IMR-90 (cell line): ENCODE measurements at regions not wholly inside any gene's neighbourhood (a gene's known extent, or its start where the extent isn't known, plus 50 kb on each side); places are given as distances from the start of the nearest gene placed in this dataset.
A peak's percentile ranks its signal among the peaks of the same experiment; 100 is the strongest.

Experiments used
- ATAC-seq: fragments of 200-7000 bp; cut with Tn5 transposase; 2 replicates; pipeline ENCODE4 v1.9.1; 2020; ENCODE audit warnings: low read depth, mild to moderate bottlenecking, moderate library complexity
- BruUV-seq: library from RNA; stranded (reverse); fragments of 400-500 nt; replicated peaks from 2 replicates; lab custom pipeline; 2021; lab: Mats Ljungman, UMichigan
- CTCF ChIA-PET: fragments of 300-600 bp; formaldehyde crosslinking; extraction: SDS; loops from one replicate; lab custom pipeline; 2021; ENCODE audit warnings: antibody characterized with exemption; lab: Yijun Ruan, JAX
- POLR2A ChIA-PET: fragments of 300-600 bp; sonication (Branson Sonifier 250); formaldehyde crosslinking; loops from one replicate; lab custom pipeline; 2022; ENCODE audit warnings: antibody characterized with exemption; ENCODE audit not compliant: unreplicated experiment; lab: Charles Lee
- DNase-seq: peaks from one replicate; pipeline ENCODE4 v3.0.0; 2013
- H2AFZ ChIP-seq: replicated peaks from 2 replicates; pipeline ENCODE3; 2013; ENCODE audit warnings: low read length, mild to moderate bottlenecking; ENCODE audit not compliant: poor library complexity
- H2AK5ac ChIP-seq: 2 replicates; pipeline ENCODE4 v1.6.1; 2013; ENCODE audit warnings: low read depth, low read length, inconsistent platforms
- H2AK9ac ChIP-seq: replicated peaks from 2 replicates; pipeline ENCODE3; 2013; ENCODE audit warnings: mild to moderate bottlenecking, low read depth, low read length, moderate library complexity; ENCODE audit not compliant: poor library complexity
- H2BK120ac ChIP-seq: 2 replicates; pipeline ENCODE4 v1.6.1; 2013; ENCODE audit warnings: low read depth, low read length, inconsistent platforms
- H2BK15ac ChIP-seq: 3 replicates; pipeline ENCODE4 v1.6.1; 2013; ENCODE audit warnings: low read depth, low read length, inconsistent platforms
- H2BK20ac ChIP-seq: 2 replicates; pipeline ENCODE4 v1.6.1; 2013; ENCODE audit warnings: low read depth, mild to moderate bottlenecking, inconsistent platforms, low read length, moderate library complexity
- H2BK5ac ChIP-seq: 2 replicates; pipeline ENCODE4 v1.6.1; 2013; ENCODE audit warnings: mild to moderate bottlenecking, low read depth, low read length, inconsistent platforms; ENCODE audit not compliant: poor library complexity, severe bottlenecking
- H3K14ac ChIP-seq: replicated peaks from 2 replicates; pipeline ENCODE4 v1.6.1; 2013; ENCODE audit warnings: low read depth, low read length, inconsistent platforms
- H3K18ac ChIP-seq: 2 replicates; pipeline ENCODE4 v1.6.1; 2013; ENCODE audit warnings: low read depth, low read length, control low read depth
- H3K23ac ChIP-seq: 2 replicates; pipeline ENCODE4 v1.6.1; 2013; ENCODE audit warnings: low read depth, low read length, inconsistent platforms
- H3K27ac ChIP-seq: 2 replicates; pipeline ENCODE4 v1.5.1; 2013; ENCODE audit warnings: mild to moderate bottlenecking, control low read depth, low read length; ENCODE audit not compliant: insufficient read depth
- H3K27me3 ChIP-seq: 2 replicates; pipeline ENCODE4 v1.6.1; 2013; ENCODE audit warnings: low read length; ENCODE audit not compliant: control insufficient read depth, insufficient read depth
- H3K36me3 ChIP-seq: 2 replicates; pipeline ENCODE4 v1.6.1; 2013; ENCODE audit warnings: low read length, mixed read lengths; ENCODE audit not compliant: control insufficient read depth, insufficient read depth
- H3K4ac ChIP-seq: 2 replicates; pipeline ENCODE4 v1.6.1; 2013; ENCODE audit warnings: low read depth, low read length, inconsistent platforms
- H3K4me1 ChIP-seq: 2 replicates; pipeline ENCODE4 v1.6.1; 2013; ENCODE audit warnings: low read length, mixed read lengths; ENCODE audit not compliant: control insufficient read depth, insufficient read depth
- H3K4me2 ChIP-seq: 2 replicates; pipeline ENCODE4 v1.6.1; 2013; ENCODE audit warnings: low read depth, mild to moderate bottlenecking, control low read depth, low read length, moderate library complexity
- H3K4me3 ChIP-seq: 2 replicates; pipeline ENCODE4 v1.5.1; 2013; ENCODE audit warnings: low read depth, mild to moderate bottlenecking, control low read depth, low read length, moderate library complexity; ENCODE audit not compliant: insufficient read depth
- H3K56ac ChIP-seq: 2 replicates; pipeline ENCODE4 v1.6.1; 2013; ENCODE audit warnings: low read length, inconsistent platforms; ENCODE audit not compliant: insufficient read depth; ENCODE audit errors: extremely low read depth
- H3K79me1 ChIP-seq, 2 experiments: 2 replicates each; pipeline ENCODE4 v1.6.1; 2013; ENCODE audit warnings: low read length in 2 of 2, inconsistent platforms in 1 of 2, low read depth in 1 of 2
- H3K9ac ChIP-seq: 2 replicates; pipeline ENCODE4 v1.6.1; 2013; ENCODE audit warnings: low read depth, low read length, control low read depth
- H3K9me1 ChIP-seq: 2 replicates; pipeline ENCODE4 v1.6.1; 2013; ENCODE audit warnings: low read length, inconsistent platforms; ENCODE audit not compliant: insufficient read depth
- H3K9me3 ChIP-seq: 2 replicates; pipeline ENCODE4 v1.6.1; 2013; ENCODE audit warnings: low read length; ENCODE audit not compliant: control insufficient read depth, insufficient read depth
- H4K20me1 ChIP-seq: 2 replicates; pipeline ENCODE4 v1.6.1; 2013; ENCODE audit warnings: low read length, inconsistent platforms; ENCODE audit not compliant: insufficient read depth
- H4K5ac ChIP-seq: 2 replicates; pipeline ENCODE4 v1.6.1; 2013; ENCODE audit warnings: mild to moderate bottlenecking, low read depth, low read length, control low read depth
- H4K8ac ChIP-seq, 2 experiments: 2 replicates each; pipeline ENCODE4 v1.6.1; 2013; ENCODE audit warnings: low read depth in 2 of 2, low read length in 2 of 2, control low read depth in 1 of 2, inconsistent platforms in 1 of 2
- H4K91ac ChIP-seq: 2 replicates; pipeline ENCODE4 v1.6.1; 2013; ENCODE audit warnings: low read depth, low read length, inconsistent platforms; ENCODE audit not compliant: insufficient read depth
- BHLHE40 ChIP-seq: fragments of 150-350 bp; IDR thresholded peaks from 2 replicates; pipeline ENCODE4 v1.6.1; 2016; ENCODE audit warnings: mild to moderate bottlenecking, low read depth, low read length
- CHD1 ChIP-seq: IDR thresholded peaks from 2 replicates; pipeline ENCODE4 v1.6.1; 2012; ENCODE audit warnings: low read depth, low read length, improper control_type of control experiment
- CTCF ChIP-seq: conservative IDR thresholded peaks from 2 replicates; pipeline ENCODE4 v1.5.1; 2012; ENCODE audit warnings: mild to moderate bottlenecking, low read depth, low read length, improper control_type of control experiment
- ELK1 ChIP-seq: fragments of 150-350 bp; IDR thresholded peaks from 2 replicates; pipeline ENCODE4 v1.6.1; 2016; ENCODE audit warnings: low read depth, mild to moderate bottlenecking, low read length, moderate library complexity, borderline replicate concordance
- FOS ChIP-seq: fragments of 150-350 bp; IDR thresholded peaks from 2 replicates; pipeline ENCODE4 v1.6.1; 2016; ENCODE audit warnings: low read depth, low read length
- MAFK ChIP-seq: IDR thresholded peaks from 2 replicates; pipeline ENCODE4 v1.6.1; 2012; ENCODE audit warnings: low read depth, low read length, improper control_type of control experiment
- MAZ ChIP-seq: IDR thresholded peaks from 2 replicates; pipeline ENCODE4 v1.6.1; 2012; ENCODE audit warnings: low read depth, mild to moderate bottlenecking, low read length, improper control_type of control experiment, moderate library complexity, borderline replicate concordance
- MXI1 ChIP-seq: IDR thresholded peaks from 2 replicates; pipeline ENCODE4 v1.6.1; 2012; ENCODE audit warnings: low read depth, mild to moderate bottlenecking, low read length, moderate library complexity, borderline replicate concordance
- NFE2L2 ChIP-seq: fragments of 150-350 bp; IDR thresholded peaks from 2 replicates; pipeline ENCODE4 v1.6.1; 2016; ENCODE audit warnings: low read depth, mild to moderate bottlenecking, low read length
- POLR2A ChIP-seq: IDR thresholded peaks from 2 replicates; pipeline ENCODE4 v1.6.1; 2012; ENCODE audit warnings: mild to moderate bottlenecking, low read depth, low read length
- RAD21 ChIP-seq: IDR thresholded peaks from 2 replicates; pipeline ENCODE4 v1.6.1; 2012; ENCODE audit warnings: low read length, improper control_type of control experiment
- RCOR1 ChIP-seq: IDR thresholded peaks from 2 replicates; pipeline ENCODE4 v1.6.1; 2012; ENCODE audit warnings: mild to moderate bottlenecking, low read length, improper control_type of control experiment; ENCODE audit not compliant: insufficient replicate concordance
- RFX5 ChIP-seq: IDR thresholded peaks from 2 replicates; pipeline ENCODE4 v1.8.0; 2012; ENCODE audit warnings: low read depth, mild to moderate bottlenecking, low read length, moderate library complexity
- SMC3 ChIP-seq: fragments of 150-350 bp; IDR thresholded peaks from 2 replicates; pipeline ENCODE4 v1.6.1; 2016; ENCODE audit warnings: low read depth, mild to moderate bottlenecking, antibody characterized with exemption, low read length, moderate library complexity
- WGBS, 2 experiments: methylation state at CpG; one replicate each; pipeline versions ENCODE4 v1.1.5 to v1.1.7; 2013; ENCODE audit warnings: missing lambda C conversion rate in 2 of 2; ENCODE audit not compliant: insufficient read length in 1 of 2; ENCODE audit errors: extremely low coverage in 2 of 2; 5-methylcytosine and 5-hydroxymethylcytosine counted together
- dilution Hi-C: fragments of 300-500 bp; cut with HindIII; formaldehyde crosslinking; loops from one replicate; pipeline ENCODE4 v1.14.3; 2018; ENCODE audit warnings: low sequenced_read_pairs; ENCODE audit not compliant: unreplicated experiment
- in situ Hi-C: fragments of 300-500 bp; cut with MboI; formaldehyde crosslinking; loops from 3 replicates; pipeline ENCODE4 v1.14.3; 2019; ENCODE audit warnings: low sequenced_read_pairs, inconsistent platforms, mixed read lengths
- intact Hi-C: fragments of 100-400 bp; cut with micrococcal nuclease; formaldehyde crosslinking; loops from 2 replicates; pipeline ENCODE4 v1.10.0; 2022

- 0 out of 2 replicates have a peak overlapping the region, but pooled peaks have one; percentile 20 for H3K4me2 ChIP-seq
- H4K20me1 ChIP-seq: no peaks in the 10 kb centered on the region
- no peak overlapping the region for H2AK5ac ChIP-seq
- H3K14ac ChIP-seq: peak overlapping the region; percentile 87; the same call in 1 of the 2 replicates
- no peak overlapping the region for H2AK9ac ChIP-seq
- H4K91ac ChIP-seq: no peak overlapping the region
- ChIA-PET CTCF (interaction anchor here (0.5 to 1.0 kb wide), 3 partner anchors 32 to 442 kb away, joined by 3 to 4 read pairs (median 3); no protein-coding TSS in a partner anchor), POLR2A (no interaction called here)
- peak overlapping the region; percentile 40 for H2BK5ac ChIP-seq
- H3K4ac ChIP-seq: peak overlapping the region; percentile 74; the same call in 1 of the 2 replicates
- H2BK20ac ChIP-seq: peak overlapping the region; percentile 86; the same call in 1 of the 2 replicates
- H3K4me3 ChIP-seq: no peak overlapping the region
- H3K27me3 ChIP-seq: no peaks in the 10 kb centered on the region
- BruUV-seq: no TSS peak
- peaks cover 3% of the 10 kb centered on the region; the same call in 1 of the 2 replicates for H3K9me1 ChIP-seq
- no peak overlapping the region for H3K9ac ChIP-seq
- no peaks in the 10 kb centered on the region for H3K9me3 ChIP-seq
- no CpG with 5 or more reads among the region's 1 CpG for WGBS, 2 experiments
- peaks cover 5% of the 10 kb centered on the region for H3K4me1 ChIP-seq
- DNase-seq (peak; percentile 65), ATAC-seq (peak; percentile 94)
- H3K18ac ChIP-seq: peak overlapping the region; percentile 76; the same call in 1 of the 2 replicates
- H3K23ac ChIP-seq: peak overlapping the region; percentile 12; the same call in 1 of the 2 replicates
- no peak overlapping the region for H3K56ac ChIP-seq
- peak overlapping the region; percentile 90; the same call in 1 of the 2 replicates for H2BK120ac ChIP-seq
- intact Hi-C loops: no loop called here
- no peak overlapping the region for H2BK15ac ChIP-seq
- H4K8ac ChIP-seq: peak overlapping the region; percentile 58 to 64; a peak in 3 of 4 replicates
- no peaks in the 10 kb centered on the region for H3K79me1 ChIP-seq
- H3K27ac ChIP-seq: peak overlapping the region; percentile 15; the same call in 1 of the 2 replicates
- no peak overlapping the region for H2AFZ ChIP-seq
- in situ Hi-C loops: no loop called here
- no peak overlapping the region for H4K5ac ChIP-seq
- dilution Hi-C loops: no loop called here
- no peaks in the 10 kb centered on the region for H3K36me3 ChIP-seq
- no peak for TF ChIP-seq CTCF
- TF ChIP-seq CHD1: no peak
- TF ChIP-seq RAD21: no peak
- TF ChIP-seq MAZ: no peak
- no peak for TF ChIP-seq BHLHE40
- TF ChIP-seq FOS: no peak
- TF ChIP-seq RFX5: no peak
- no peak for TF ChIP-seq POLR2A
- TF ChIP-seq SMC3: no peak
- no peak for TF ChIP-seq NFE2L2
- no peak for TF ChIP-seq MAFK
- TF ChIP-seq RCOR1: no peak
- no peak for TF ChIP-seq MXI1
- TF ChIP-seq ELK1: no peak
These were observed 81.2 kb upstream of the TCF12 start for GRCh38 chr15:56837273-56837672.
